ENCODE measurements at regions not wholly inside any gene's neighbourhood (a gene's known extent, or its start where the extent isn't known, plus 50 kb on each side); places are given as distances from the start of the nearest gene placed in this dataset.

GRCh38 chr13:99892196-99892613 lies 79.4 kb downstream of the ZIC5 start:
- no peak overlapping the region for H3K27ac ChIP-seq
- TF ChIP-seq CTCF (conservative IDR thresholded peaks at IDR 0.05): no peak
- TF ChIP-seq ZFX (IDR thresholded peaks at IDR 0.05): no peak

GRCh38 chr13:99886706-99887105 lies 84.9 kb downstream of the ZIC5 start:
- TF ChIP-seq CTCF (conservative IDR thresholded peaks at IDR 0.05) (no peak), ZFX (IDR thresholded peaks at IDR 0.05) (no peak)
- H3K27ac ChIP-seq: no peak overlapping the region

- TF ChIP-seq ZFX (IDR thresholded peaks at IDR 0.05): no peak
- H3K27ac ChIP-seq: no peak overlapping the region
Measured at GRCh38 chr13:99884913-99885312, 86.7 kb downstream of the ZIC5 start.

GRCh38 chr13:99883805-99884204 lies 87.8 kb downstream of the ZIC5 start:
- TF ChIP-seq CTCF (conservative IDR thresholded peaks at IDR 0.05) (no peak), ZFX (IDR thresholded peaks at IDR 0.05) (no peak)
- no peak overlapping the region for H3K27ac ChIP-seq

- H3K27ac ChIP-seq: no peak overlapping the region
- TF ChIP-seq ZFX (IDR thresholded peaks at IDR 0.05) (no peak), CTCF (conservative IDR thresholded peaks at IDR 0.05) (no peak)
Measured at GRCh38 chr13:99878921-99879610, 92.5 kb downstream of the ZIC5 start.

GRCh38 chr13:99876651-99877050 lies 94.9 kb downstream of the ZIC5 start:
- H3K27ac ChIP-seq: no peak overlapping the region
- TF ChIP-seq CTCF (conservative IDR thresholded peaks at IDR 0.05) (no peak), ZFX (IDR thresholded peaks at IDR 0.05) (no peak)

- TF ChIP-seq ZFX (IDR thresholded peaks at IDR 0.05) (no peak), CTCF (conservative IDR thresholded peaks at IDR 0.05) (no peak)
- H3K27ac ChIP-seq: no peak overlapping the region
Measured at GRCh38 chr13:99875391-99875790, 96.2 kb downstream of the ZIC5 start.

GRCh38 chr13:99873832-99874430 lies 97.6 kb downstream of the ZIC5 start:
- TF ChIP-seq ZFX (IDR thresholded peaks at IDR 0.05): no peak
- TF ChIP-seq CTCF (conservative IDR thresholded peaks at IDR 0.05): no peak
- H3K27ac ChIP-seq: no peak overlapping the region

Measured in C4-2B (cell line).